GM12878 (cell line): ENCODE measurements at regions not wholly inside any gene's neighbourhood (a gene's known extent, or its start where the extent isn't known, plus 50 kb on each side); places are given as distances from the start of the nearest gene placed in this dataset.

ENCODE experiments used
- CTCF ChIP-seq, 3 experiments: IDR thresholded peaks in 2 of 3; conservative IDR thresholded peaks in 1 of 3; 2 replicates each; pipeline ENCODE4 v1.5.1; 2011; ENCODE audit warnings: low read depth in 3 of 3, low read length in 3 of 3, mild to moderate bottlenecking in 3 of 3, control low read depth in 2 of 3, moderate library complexity in 2 of 3, inconsistent platforms in 1 of 3, mixed read lengths in 1 of 3; ENCODE audit not compliant: control insufficient read depth in 2 of 3, insufficient read depth in 1 of 3; ENCODE audit errors: extremely low read depth in 1 of 3
- E2F4 ChIP-seq: IDR thresholded peaks from 2 replicates; pipeline ENCODE4 v1.6.1; 2012; ENCODE audit warnings: low read depth, low read length, improper control_type of control experiment
- ELK1 ChIP-seq: IDR thresholded peaks from 2 replicates; pipeline ENCODE4 v1.6.1; 2012; ENCODE audit warnings: low read depth, low read length, improper control_type of control experiment
- GABPA ChIP-seq: IDR thresholded peaks from 2 replicates; pipeline ENCODE4 v1.6.1; 2014; ENCODE audit warnings: antibody characterized with exemption, low read depth, mild to moderate bottlenecking, inconsistent platforms
- HDAC6 ChIP-seq: fragments of 200-600 bp; sonication (generic); IDR thresholded peaks from one replicate; pipeline ENCODE4 v1.8.0; 2017; ENCODE audit warnings: antibody characterized with exemption; ENCODE audit not compliant: unreplicated experiment
- MTA2 ChIP-seq: fragments of 450-650 bp; IDR thresholded peaks from 2 replicates; pipeline ENCODE4 v1.6.1; 2016; ENCODE audit warnings: low read depth, mild to moderate bottlenecking, moderate library complexity
- POLR2A ChIP-seq: IDR thresholded peaks from 2 replicates; pipeline ENCODE4 v1.6.1; 2011; ENCODE audit warnings: low read depth, mild to moderate bottlenecking, low read length
- RCOR1 ChIP-seq: conservative IDR thresholded peaks from 2 replicates; pipeline ENCODE4 v1.6.1; 2012; ENCODE audit warnings: low read depth, low read length, improper control_type of control experiment
- TCF3 ChIP-seq: IDR thresholded peaks from 2 replicates; pipeline ENCODE4 v1.6.1; 2012; ENCODE audit warnings: low read depth, mild to moderate bottlenecking, low read length, borderline replicate concordance; ENCODE audit not compliant: insufficient read depth
- ZNF622 ChIP-seq: fragments of 450-650 bp; IDR thresholded peaks from 2 replicates; pipeline ENCODE4 v1.6.1; 2017; ENCODE audit warnings: mild to moderate bottlenecking, inconsistent platforms

- TF ChIP-seq CTCF (IDR thresholded peaks at IDR 0.05 in 2 of 3, conservative IDR thresholded peaks at IDR 0.05 in 1 of 3; ENCODE audit: control insufficient read depth in 2 of 3, extremely low read depth in 1 of 3, insufficient read depth in 1 of 3, low read depth in 3 of 3, low read length in 3 of 3): no peak
- no peak for TF ChIP-seq POLR2A
- no peak for TF ChIP-seq GABPA
- TF ChIP-seq TCF3: no peak
- no peak for TF ChIP-seq RCOR1
- no peak for TF ChIP-seq MTA2
- TF ChIP-seq ZNF622: no peak
- no peak for TF ChIP-seq HDAC6
- TF ChIP-seq E2F4: no peak
- no peak for TF ChIP-seq ELK1
Observed at GRCh38 chr3:178318941-178319816, 217.1 kb upstream of the KCNMB2 start.
